H9 (cell line): ENCODE measurements at regions not wholly inside any gene's neighbourhood (a gene's known extent, or its start where the extent isn't known, plus 50 kb on each side); places are given as distances from the start of the nearest gene placed in this dataset.

Experiments
- DNase-seq: peaks from one replicate; pipeline ENCODE4 v3.0.0-alpha.2; 2017
- H2AFZ ChIP-seq: one replicate; pipeline ENCODE4 v1.6.1; 2013; ENCODE audit warnings: mild to moderate bottlenecking, low read length, control low read depth, moderate library complexity
- H2AK5ac ChIP-seq: 2 replicates; pipeline ENCODE4 v1.6.1; 2013; ENCODE audit warnings: low read length, control low read depth, mixed read lengths; ENCODE audit not compliant: insufficient read length
- H2BK120ac ChIP-seq: one replicate; pipeline ENCODE4 v1.6.1; 2013; ENCODE audit warnings: low read depth, mild to moderate bottlenecking, low read length, control low read depth, inconsistent platforms; ENCODE audit not compliant: poor library complexity, severe bottlenecking
- H2BK12ac ChIP-seq: 2 replicates; pipeline ENCODE4 v1.6.1; 2013; ENCODE audit warnings: low read length, control low read depth, mixed read lengths, low read depth; ENCODE audit not compliant: insufficient read length
- H2BK15ac ChIP-seq: 2 replicates; pipeline ENCODE4 v1.6.1; 2013; ENCODE audit warnings: low read depth, low read length, control low read depth
- H2BK20ac ChIP-seq: one replicate; pipeline ENCODE4 v1.6.1; 2013; ENCODE audit warnings: low read depth, mild to moderate bottlenecking, low read length, control low read depth, inconsistent platforms; ENCODE audit not compliant: poor library complexity, severe bottlenecking
- H2BK5ac ChIP-seq: 2 replicates; pipeline ENCODE4 v1.6.1; 2013; ENCODE audit warnings: low read length, control low read depth, mixed read lengths; ENCODE audit not compliant: insufficient read length
- H3K14ac ChIP-seq: 2 replicates; pipeline ENCODE4 v1.6.1; 2013; ENCODE audit warnings: low read length, control low read depth; ENCODE audit not compliant: insufficient read depth
- H3K18ac ChIP-seq: 2 replicates; pipeline ENCODE4 v1.6.1; 2013; ENCODE audit warnings: low read depth, mild to moderate bottlenecking, mixed read lengths, low read length, control low read depth; ENCODE audit not compliant: insufficient read length
- H3K23ac ChIP-seq: 2 replicates; pipeline ENCODE4 v1.6.1; 2013; ENCODE audit warnings: low read length, control low read depth, mixed read lengths, low read depth; ENCODE audit not compliant: insufficient read length
- H3K23me2 ChIP-seq: 2 replicates; pipeline ENCODE4 v1.6.1; 2013; ENCODE audit warnings: low read depth, mild to moderate bottlenecking, mixed read lengths, low read length, control low read depth; ENCODE audit not compliant: insufficient read length, poor library complexity, severe bottlenecking
- H3K27ac ChIP-seq: 2 replicates; pipeline ENCODE4 v1.5.1; 2013; ENCODE audit warnings: low read length, control low read depth, mixed read lengths, low read depth; ENCODE audit not compliant: insufficient read length
- H3K27me3 ChIP-seq: 2 replicates; pipeline ENCODE4 v1.6.1; 2013; ENCODE audit warnings: low read length, control low read depth, inconsistent platforms; ENCODE audit not compliant: insufficient read depth
- H3K4ac ChIP-seq: 2 replicates; pipeline ENCODE4 v1.6.1; 2013; ENCODE audit warnings: low read depth, mild to moderate bottlenecking, control low read depth, inconsistent platforms, low read length, moderate library complexity
- H3K4me1 ChIP-seq: 2 replicates; pipeline ENCODE4 v1.6.1; 2013; ENCODE audit warnings: low read length, control low read depth, inconsistent platforms; ENCODE audit not compliant: insufficient read depth
- H3K4me2 ChIP-seq: 2 replicates; pipeline ENCODE4 v1.6.1; 2013; ENCODE audit warnings: low read length, control low read depth, mixed read lengths; ENCODE audit not compliant: insufficient read length, insufficient read depth
- H3K56ac ChIP-seq: 2 replicates; pipeline ENCODE4 v1.6.1; 2013; ENCODE audit warnings: low read depth, mild to moderate bottlenecking, mixed read lengths, low read length, control low read depth; ENCODE audit not compliant: insufficient read length
- H3K79me1 ChIP-seq: 2 replicates; pipeline ENCODE4 v1.6.1; 2013; ENCODE audit warnings: low read depth, mild to moderate bottlenecking, moderate library complexity, low read length, control low read depth, inconsistent platforms; ENCODE audit not compliant: insufficient read depth, poor library complexity, severe bottlenecking
- H3K79me2 ChIP-seq: 2 replicates; pipeline ENCODE4 v1.6.1; 2013; ENCODE audit warnings: low read length, control low read depth, inconsistent platforms; ENCODE audit not compliant: insufficient read depth
- H3K9ac ChIP-seq: 2 replicates; pipeline ENCODE4 v1.6.1; 2013; ENCODE audit warnings: low read length, control low read depth, mixed read lengths; ENCODE audit not compliant: insufficient read length; ENCODE audit errors: extremely low read depth
- H3K9me3 ChIP-seq: one replicate; pipeline ENCODE4 v1.6.1; 2013; ENCODE audit warnings: low read depth, low read length, inconsistent platforms; ENCODE audit not compliant: control insufficient read depth
- H3T11ph ChIP-seq: one replicate; pipeline ENCODE4 v1.6.1; 2013; ENCODE audit warnings: mild to moderate bottlenecking, low read length, control low read depth, inconsistent platforms
- H4K20me1 ChIP-seq: one replicate; pipeline ENCODE4 v1.6.1; 2013; ENCODE audit not compliant: control insufficient read depth, insufficient read length, insufficient read depth
- H4K5ac ChIP-seq: 2 replicates; pipeline ENCODE4 v1.6.1; 2013; ENCODE audit warnings: low read depth, mild to moderate bottlenecking, mixed read lengths, low read length, control low read depth; ENCODE audit not compliant: insufficient read length
- H4K8ac ChIP-seq: replicated peaks from 2 replicates; pipeline ENCODE4 v1.6.1; 2013; ENCODE audit warnings: low read length, control low read depth, mixed read lengths, low read depth; ENCODE audit not compliant: insufficient read length
- H4K91ac ChIP-seq: 2 replicates; pipeline ENCODE4 v1.6.1; 2013; ENCODE audit warnings: low read depth, mild to moderate bottlenecking, moderate library complexity, mixed read lengths, low read length, control low read depth; ENCODE audit not compliant: insufficient read length
- H3K27ac Mint-ChIP-seq, 3 experiments: 2 replicates in 2 of 3; 3 replicates in 1 of 3; pipeline ENCODE4 v1.8.0; 2020 to 2021; ENCODE audit warnings: mixed read lengths in 3 of 3, mild to moderate bottlenecking in 1 of 3, moderate library complexity in 1 of 3
- H3K27me3 Mint-ChIP-seq: 2 replicates; pipeline ENCODE4 v1.8.0; 2021; ENCODE audit warnings: low read depth, mild to moderate bottlenecking, moderate library complexity, mixed read lengths
- H3K36me3 Mint-ChIP-seq, 3 experiments: 2 replicates in 2 of 3; 3 replicates in 1 of 3; pipeline ENCODE4 v1.8.0; 2020 to 2021; ENCODE audit warnings: low read depth in 3 of 3, mixed read lengths in 3 of 3; ENCODE audit not compliant: insufficient read depth in 1 of 3
- H3K4me1 Mint-ChIP-seq, 2 experiments: 2 replicates each; pipeline ENCODE4 v1.8.0; 2020; ENCODE audit warnings: mixed read lengths in 2 of 2
- H3K4me3 Mint-ChIP-seq, 2 experiments: 2 replicates in 1 of 2; 3 replicates in 1 of 2; pipeline ENCODE4 v1.8.0; 2020 to 2021; ENCODE audit warnings: mild to moderate bottlenecking in 2 of 2, mixed read lengths in 2 of 2, moderate library complexity in 1 of 2
- H3K9me3 Mint-ChIP-seq, 2 experiments: 2 replicates in 1 of 2; 3 replicates in 1 of 2; pipeline ENCODE4 v1.8.0; 2020; ENCODE audit warnings: mild to moderate bottlenecking in 2 of 2, mixed read lengths in 2 of 2, moderate library complexity in 1 of 2
- WGBS: extraction: QIAGEN DNeasy Blood & Tissue Kit; methylation state at CpG from one replicate; pipeline ENCODE4 v1.1.7; 2013; ENCODE audit warnings: missing lambda C conversion rate, low lambda C conversion rate, mixed read lengths; ENCODE audit not compliant: insufficient read length; ENCODE audit errors: extremely low coverage; 5-methylcytosine and 5-hydroxymethylcytosine counted together
- TF ChIP-seq, protein P1 (sequence below): fragments of 200-600 bp; sonication (generic); conservative IDR thresholded peaks from 3 replicates; pipeline ENCODE4 v1.8.0; 2021; ENCODE audit warnings: antibody characterized with exemption, mild to moderate bottlenecking

DNA sequence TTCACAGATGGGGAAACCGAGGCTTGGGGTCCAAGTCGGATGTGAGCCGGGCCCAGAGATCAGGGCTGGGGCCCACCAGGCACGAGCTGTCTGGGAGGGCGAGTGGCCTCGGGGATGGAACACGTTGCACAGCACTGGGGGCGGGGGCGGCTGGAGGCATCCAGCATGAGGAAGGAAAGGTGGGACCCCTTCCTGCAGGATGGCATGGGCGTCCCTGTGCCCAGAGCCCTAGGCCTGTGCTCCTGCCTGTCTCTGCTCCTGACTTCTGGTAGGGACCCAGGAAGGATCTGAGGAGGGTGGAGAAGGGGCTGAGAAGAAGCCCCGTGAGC lies 183.4 kb downstream of the KIF26A start:
- no peak overlapping the region for H2BK5ac ChIP-seq
- H3K79me1 ChIP-seq: no peaks in the 10 kb centered on the region
- no peak for DNase-seq
- H3K79me2 ChIP-seq: no peaks in the 10 kb centered on the region
- H3K27ac ChIP-seq: no peak overlapping the region
- no peak overlapping the region for H3K14ac ChIP-seq
- no peak overlapping the region for H3K27ac Mint-ChIP-seq
- H3K4me3 Mint-ChIP-seq: no peak overlapping the region
- H4K5ac ChIP-seq: peak overlapping the region; percentile 57
- no peak overlapping the region for H2BK15ac ChIP-seq
- no peak overlapping the region for H3K18ac ChIP-seq
- no peak overlapping the region for H3K4me2 ChIP-seq
- H3K36me3 Mint-ChIP-seq: no peaks in the 10 kb centered on the region
- no peaks in the 10 kb centered on the region for H3K4me1 ChIP-seq
- TF ChIP-seq, protein P1, sequence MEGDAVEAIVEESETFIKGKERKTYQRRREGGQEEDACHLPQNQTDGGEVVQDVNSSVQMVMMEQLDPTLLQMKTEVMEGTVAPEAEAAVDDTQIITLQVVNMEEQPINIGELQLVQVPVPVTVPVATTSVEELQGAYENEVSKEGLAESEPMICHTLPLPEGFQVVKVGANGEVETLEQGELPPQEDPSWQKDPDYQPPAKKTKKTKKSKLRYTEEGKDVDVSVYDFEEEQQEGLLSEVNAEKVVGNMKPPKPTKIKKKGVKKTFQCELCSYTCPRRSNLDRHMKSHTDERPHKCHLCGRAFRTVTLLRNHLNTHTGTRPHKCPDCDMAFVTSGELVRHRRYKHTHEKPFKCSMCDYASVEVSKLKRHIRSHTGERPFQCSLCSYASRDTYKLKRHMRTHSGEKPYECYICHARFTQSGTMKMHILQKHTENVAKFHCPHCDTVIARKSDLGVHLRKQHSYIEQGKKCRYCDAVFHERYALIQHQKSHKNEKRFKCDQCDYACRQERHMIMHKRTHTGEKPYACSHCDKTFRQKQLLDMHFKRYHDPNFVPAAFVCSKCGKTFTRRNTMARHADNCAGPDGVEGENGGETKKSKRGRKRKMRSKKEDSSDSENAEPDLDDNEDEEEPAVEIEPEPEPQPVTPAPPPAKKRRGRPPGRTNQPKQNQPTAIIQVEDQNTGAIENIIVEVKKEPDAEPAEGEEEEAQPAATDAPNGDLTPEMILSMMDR: no peak
- no peak overlapping the region for H2BK12ac ChIP-seq
- H3K9me3 Mint-ChIP-seq: no peaks in the 10 kb centered on the region
- no peak overlapping the region for H3K9ac ChIP-seq
- H3K23ac ChIP-seq: no peak overlapping the region
- H2AFZ ChIP-seq: no peak overlapping the region
- no peaks in the 10 kb centered on the region for H4K20me1 ChIP-seq
- H2BK120ac ChIP-seq: no peak overlapping the region
- H3K9me3 ChIP-seq: no peaks in the 10 kb centered on the region
- H3K27me3 ChIP-seq: no peaks in the 10 kb centered on the region
- no peak overlapping the region for H2AK5ac ChIP-seq
- no peak overlapping the region for H3K4ac ChIP-seq
- H3K23me2 ChIP-seq: no peaks in the 10 kb centered on the region
- no peak overlapping the region for H4K8ac ChIP-seq
- WGBS: no CpG with 5 or more reads among the region's 11 CpGs
- H3K56ac ChIP-seq: no peak overlapping the region
- no peaks in the 10 kb centered on the region for H3K4me1 Mint-ChIP-seq
- H3T11ph ChIP-seq: no peak overlapping the region
- no peak overlapping the region for H4K91ac ChIP-seq
- no peaks in the 10 kb centered on the region; the same call in 1 of the 2 replicates for H3K27me3 Mint-ChIP-seq
- H2BK20ac ChIP-seq: no peak overlapping the region
